SKM-1 (cell line): ENCODE measurements at regions not wholly inside any gene's neighbourhood (a gene's known extent, or its start where the extent isn't known, plus 50 kb on each side); places are given as distances from the start of the nearest gene placed in this dataset.
"Not testable (repeated sequence)": the region's sequence is repeated elsewhere in the genome, so short reads cannot be mapped to it uniquely, and the experiment has no call there.

ENCODE experiments used
- DNase-seq: peaks from one replicate; lab custom pipeline; 2025; ENCODE audit not compliant: unreplicated experiment; lab: John Stamatoyannopoulos, UW

DNA sequence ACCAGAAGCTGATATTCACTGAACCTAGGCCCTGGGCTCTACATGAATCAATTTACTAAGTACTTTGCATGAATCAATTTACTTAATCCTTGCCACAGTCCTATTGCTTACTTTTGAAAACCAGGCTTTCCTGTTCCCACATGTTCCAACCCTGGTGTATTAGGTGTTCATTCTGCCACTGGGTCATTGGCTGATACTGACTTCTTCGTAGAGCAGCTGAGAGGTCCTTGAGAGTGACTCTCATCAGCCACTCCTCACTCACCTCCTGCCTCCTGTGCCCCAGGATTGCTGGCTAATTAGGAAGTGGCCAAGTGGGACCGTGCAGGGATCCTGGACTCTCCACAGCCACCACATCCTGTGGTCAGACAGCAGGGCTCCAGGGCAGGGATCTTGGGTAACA is 109.5 kb upstream of the CXorf66 start:
- not testable (repeated sequence) for DNase-seq

DNA sequence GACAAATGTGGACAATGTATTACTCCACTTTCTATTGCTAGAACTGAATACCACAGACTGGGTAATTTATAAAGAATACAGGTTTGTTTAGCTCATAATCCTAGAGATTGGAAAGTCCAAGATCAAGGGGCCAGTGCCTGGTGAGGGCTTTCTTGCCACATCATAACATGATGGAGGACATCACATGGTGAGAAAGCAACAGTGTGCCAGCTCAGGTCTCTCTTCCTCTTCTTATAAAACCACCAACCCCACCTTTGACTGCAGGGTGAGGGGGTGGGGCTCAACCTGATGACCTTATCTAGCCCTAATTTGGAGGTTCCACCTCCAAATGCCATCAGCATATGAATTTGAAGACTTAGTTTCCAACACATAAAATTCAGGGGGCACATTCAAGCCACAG is 105.7 kb upstream of the CXorf66 start:
- DNase-seq: no peak

DNA sequence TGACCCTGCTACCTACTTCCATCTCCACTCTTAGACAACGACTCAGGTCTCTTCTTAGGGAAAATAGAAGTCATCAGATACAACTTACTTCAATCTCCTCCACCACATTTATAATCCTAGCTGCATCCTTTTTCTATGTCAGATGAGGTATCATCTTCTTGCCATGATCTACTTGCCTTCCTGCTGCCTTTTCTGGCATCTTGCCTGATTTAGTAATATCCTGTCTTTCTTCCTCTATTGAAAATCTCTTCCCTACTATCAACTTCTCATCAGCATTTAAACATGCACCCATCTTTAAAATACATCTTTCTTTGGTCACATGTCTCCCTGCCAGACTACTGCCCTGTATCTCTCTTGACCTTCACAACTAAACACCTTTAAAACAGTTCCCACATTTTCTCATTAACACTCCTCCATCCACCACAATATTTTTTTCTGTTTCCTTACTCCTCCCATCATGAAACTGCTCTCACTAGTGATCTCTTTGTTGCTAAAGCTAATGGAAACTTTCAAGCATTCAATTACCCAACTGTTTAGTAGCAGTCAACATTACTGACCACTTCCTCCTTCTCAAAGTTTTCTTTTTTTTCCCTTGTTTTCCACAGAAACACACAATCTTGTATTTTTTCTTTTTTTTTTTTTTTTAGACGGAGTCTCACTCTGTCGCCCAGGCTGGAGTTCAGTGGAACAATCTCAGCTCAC is 100.8 kb upstream of the CXorf66 start:
- peak; percentile 10 for DNase-seq

DNA sequence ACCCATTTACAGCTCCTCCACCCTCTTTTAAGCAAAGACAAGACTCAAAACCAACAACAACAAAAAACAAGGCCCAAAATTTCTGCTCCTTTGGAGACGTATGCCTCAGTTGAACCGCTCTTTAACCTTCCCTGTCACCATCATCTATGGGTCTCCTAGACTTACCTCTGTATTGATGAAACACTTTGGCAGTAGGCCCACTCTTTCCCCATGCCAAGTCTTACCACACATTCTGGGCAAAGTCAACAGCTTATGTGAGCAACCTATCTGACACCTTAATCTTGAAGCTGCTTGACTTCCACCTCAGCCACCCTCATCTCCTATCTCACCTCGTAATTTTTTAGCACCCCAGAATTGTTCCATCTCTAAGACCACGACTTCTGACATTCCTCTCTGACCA is 99.7 kb upstream of the CXorf66 start:
- DNase-seq: no peak

DNA sequence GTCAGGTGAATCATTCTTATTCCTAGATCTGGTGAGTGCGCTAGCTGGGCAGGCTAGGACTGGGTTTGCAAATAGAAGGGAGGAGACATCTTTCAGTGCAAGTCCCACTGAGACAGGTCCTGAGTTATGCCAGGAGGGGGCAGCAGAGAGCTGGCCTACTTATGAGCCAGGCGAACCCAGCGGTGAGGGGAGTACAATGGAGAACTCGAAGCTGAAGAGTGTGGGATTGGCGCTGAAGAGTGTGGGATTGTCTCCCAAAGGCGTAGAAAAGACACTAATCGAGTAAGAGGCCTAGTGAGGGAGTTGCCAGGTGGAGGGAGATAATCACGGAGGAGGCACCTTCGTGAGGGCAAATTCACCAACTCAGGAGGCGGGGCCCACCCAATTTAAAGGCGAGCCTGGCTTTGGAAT is 91.7 kb upstream of the CXorf66 start:
- peak; percentile 34 for DNase-seq

- no peak for DNase-seq
These were observed 88.5 kb upstream of the CXorf66 start for GRCh38 chrX:140053846-140054245.

GRCh38 chrX:140050906-140051305 is 85.6 kb upstream of the CXorf66 start:
- DNase-seq: no peak

- no peak for DNase-seq
These were observed 75.1 kb upstream of the CXorf66 start for GRCh38 chrX:140040386-140040785.

GRCh38 chrX:140038842-140039241 is 73.5 kb upstream of the CXorf66 start:
- no peak for DNase-seq

GRCh38 chrX:140034916-140035315 is 69.6 kb upstream of the CXorf66 start:
- DNase-seq: peak; percentile 13

- no peak for DNase-seq
These were observed 57.2 kb upstream of the CXorf66 start for GRCh38 chrX:140022482-140022881.

DNA sequence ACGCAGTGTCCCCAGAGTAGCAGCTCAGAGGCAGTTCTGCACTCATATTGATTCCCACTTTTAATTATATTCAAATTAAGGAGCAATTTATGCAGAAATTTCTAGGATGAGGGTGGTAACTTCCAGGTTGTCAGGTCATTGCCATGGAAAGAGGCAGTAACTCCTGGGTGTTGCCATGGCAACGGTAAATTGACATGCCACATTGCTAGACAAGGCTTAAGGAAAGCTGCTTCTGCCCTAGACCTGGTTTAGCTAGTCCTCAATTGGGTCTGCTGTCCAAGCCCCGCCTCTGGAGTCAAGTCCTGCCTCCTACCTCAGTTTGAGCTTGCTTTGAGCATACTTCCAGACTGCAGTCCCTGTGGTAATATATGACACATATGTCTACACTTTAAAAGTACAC is 53.8 kb upstream of the CXorf66 start:
- not testable (repeated sequence) for DNase-seq
